ENCODE measurements at regions not wholly inside any gene's neighbourhood (a gene's known extent, or its start where the extent isn't known, plus 50 kb on each side); places are given as distances from the start of the nearest gene placed in this dataset.
A peak's percentile ranks its signal among the peaks of the same experiment; 100 is the strongest.
"Not testable (repeated sequence)": the region's sequence is repeated elsewhere in the genome, so short reads cannot be mapped to it uniquely, and the experiment has no call there.

DNA sequence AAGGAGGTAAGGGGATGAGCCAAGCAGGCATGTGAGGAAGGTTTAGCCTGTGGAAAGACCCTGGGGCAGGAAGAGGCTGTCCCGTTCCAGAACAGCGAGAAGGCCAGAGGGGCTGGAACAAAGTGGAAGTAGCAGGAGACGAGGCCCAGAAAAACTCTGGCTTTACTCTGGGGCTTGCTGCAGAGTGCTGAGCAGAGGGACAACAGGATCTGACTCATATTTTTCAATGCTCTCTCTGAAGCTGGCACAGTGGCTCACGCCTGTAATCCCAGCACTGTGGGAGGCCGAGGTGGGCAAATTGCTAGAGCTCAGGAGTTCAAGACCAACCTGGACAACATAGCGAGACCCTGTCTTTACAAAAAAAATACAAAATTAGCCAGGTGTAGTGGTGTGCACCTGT is 52.4 kb upstream of the PAX7 start:
- Histone ChIP-seq H3K36me3 (ENCODE audit: control insufficient read depth in 2 of 2, insufficient read depth in 1 of 2, low read length in 2 of 2) (no peaks in the 10 kb centered on the region), H3K4me3 (ENCODE audit: low read depth, low read length) (no peak overlapping the region), H3K4me1 (ENCODE audit: control insufficient read depth, insufficient read depth, low read length) (no peaks in the 10 kb centered on the region), H3K27ac (ENCODE audit: extremely low read depth, low read depth, low read length) (no peak overlapping the region), H3K9me3 (ENCODE audit: control insufficient read depth, insufficient read depth, low read depth, low read length) (no peaks in the 10 kb centered on the region)
- ChIA-PET CTCF (interaction anchor here (0.7 to 1.2 kb wide), 4 partner anchors 10 to 33 kb away, joined by 3 to 5 read pairs (median 3); no protein-coding TSS in a partner anchor), POLR2A (no interaction called here)
- TF ChIP-seq ZNF138 (tag by site-specific recombination; IDR thresholded peaks at IDR 0.05; ENCODE audit: borderline replicate concordance): no peak
- TF ChIP-seq, protein P1, sequence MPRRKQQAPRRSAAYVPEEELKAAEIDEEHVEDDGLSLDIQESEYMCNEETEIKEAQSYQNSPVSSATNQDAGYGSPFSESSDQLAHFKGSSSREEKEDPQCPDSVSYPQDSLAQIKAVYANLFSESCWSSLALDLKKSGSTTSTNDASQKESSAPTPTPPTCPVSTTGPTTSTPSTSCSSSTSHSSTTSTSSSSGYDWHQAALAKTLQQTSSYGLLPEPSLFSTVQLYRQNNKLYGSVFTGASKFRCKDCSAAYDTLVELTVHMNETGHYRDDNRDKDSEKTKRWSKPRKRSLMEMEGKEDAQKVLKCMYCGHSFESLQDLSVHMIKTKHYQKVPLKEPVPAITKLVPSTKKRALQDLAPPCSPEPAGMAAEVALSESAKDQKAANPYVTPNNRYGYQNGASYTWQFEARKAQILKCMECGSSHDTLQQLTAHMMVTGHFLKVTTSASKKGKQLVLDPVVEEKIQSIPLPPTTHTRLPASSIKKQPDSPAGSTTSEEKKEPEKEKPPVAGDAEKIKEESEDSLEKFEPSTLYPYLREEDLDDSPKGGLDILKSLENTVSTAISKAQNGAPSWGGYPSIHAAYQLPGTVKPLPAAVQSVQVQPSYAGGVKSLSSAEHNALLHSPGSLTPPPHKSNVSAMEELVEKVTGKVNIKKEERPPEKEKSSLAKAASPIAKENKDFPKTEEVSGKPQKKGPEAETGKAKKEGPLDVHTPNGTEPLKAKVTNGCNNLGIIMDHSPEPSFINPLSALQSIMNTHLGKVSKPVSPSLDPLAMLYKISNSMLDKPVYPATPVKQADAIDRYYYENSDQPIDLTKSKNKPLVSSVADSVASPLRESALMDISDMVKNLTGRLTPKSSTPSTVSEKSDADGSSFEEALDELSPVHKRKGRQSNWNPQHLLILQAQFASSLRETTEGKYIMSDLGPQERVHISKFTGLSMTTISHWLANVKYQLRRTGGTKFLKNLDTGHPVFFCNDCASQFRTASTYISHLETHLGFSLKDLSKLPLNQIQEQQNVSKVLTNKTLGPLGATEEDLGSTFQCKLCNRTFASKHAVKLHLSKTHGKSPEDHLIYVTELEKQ (tag by site-specific recombination; IDR thresholded peaks at IDR 0.05; ENCODE audit: borderline replicate concordance): no peak
- no peak for TF ChIP-seq GLIS2 (tag by site-specific recombination; IDR thresholded peaks at IDR 0.05)
- no peak for TF ChIP-seq ZNF510 (tag by site-specific recombination; IDR thresholded peaks at IDR 0.05; ENCODE audit: insufficient replicate concordance)
- no peak for TF ChIP-seq ZNF791 (tag by site-specific recombination; IDR thresholded peaks at IDR 0.05)
- no peak for TF ChIP-seq ZNF830 (tag by site-specific recombination; IDR thresholded peaks at IDR 0.05; ENCODE audit: low read depth)
- TF ChIP-seq, protein P2, sequence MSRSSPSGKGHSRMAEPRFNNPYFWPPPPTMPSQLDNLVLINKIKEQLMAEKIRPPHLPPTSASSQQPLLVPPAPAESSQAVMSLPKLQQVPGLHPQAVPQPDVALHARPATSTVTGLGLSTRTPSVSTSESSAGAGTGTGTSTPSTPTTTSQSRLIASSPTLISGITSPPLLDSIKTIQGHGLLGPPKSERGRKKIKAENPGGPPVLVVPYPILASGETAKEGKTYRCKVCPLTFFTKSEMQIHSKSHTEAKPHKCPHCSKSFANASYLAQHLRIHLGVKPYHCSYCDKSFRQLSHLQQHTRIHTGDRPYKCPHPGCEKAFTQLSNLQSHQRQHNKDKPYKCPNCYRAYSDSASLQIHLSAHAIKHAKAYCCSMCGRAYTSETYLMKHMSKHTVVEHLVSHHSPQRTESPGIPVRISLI (tag by site-specific recombination; IDR thresholded peaks at IDR 0.05): no peak
- TF ChIP-seq, protein P3, sequence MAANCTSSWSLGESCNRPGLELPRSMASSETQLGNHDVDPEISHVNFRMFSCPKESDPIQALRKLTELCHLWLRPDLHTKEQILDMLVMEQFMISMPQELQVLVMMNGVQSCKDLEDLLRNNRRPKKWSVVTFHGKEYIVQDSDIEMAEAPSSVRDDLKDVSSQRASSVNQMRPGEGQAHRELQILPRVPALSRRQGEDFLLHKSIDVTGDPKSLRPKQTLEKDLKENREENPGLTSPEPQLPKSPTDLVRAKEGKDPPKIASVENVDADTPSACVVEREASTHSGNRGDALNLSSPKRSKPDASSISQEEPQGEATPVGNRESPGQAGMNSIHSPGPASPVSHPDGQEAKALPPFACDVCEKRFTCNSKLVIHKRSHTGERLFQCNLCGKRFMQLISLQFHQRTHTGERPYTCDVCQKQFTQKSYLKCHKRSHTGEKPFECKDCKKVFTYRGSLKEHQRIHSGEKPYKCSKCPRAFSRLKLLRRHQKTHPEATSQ (tag by site-specific recombination; IDR thresholded peaks at IDR 0.05): no peak
- TF ChIP-seq ZEB2 (tag by site-specific recombination; IDR thresholded peaks at IDR 0.05): no peak

DNA sequence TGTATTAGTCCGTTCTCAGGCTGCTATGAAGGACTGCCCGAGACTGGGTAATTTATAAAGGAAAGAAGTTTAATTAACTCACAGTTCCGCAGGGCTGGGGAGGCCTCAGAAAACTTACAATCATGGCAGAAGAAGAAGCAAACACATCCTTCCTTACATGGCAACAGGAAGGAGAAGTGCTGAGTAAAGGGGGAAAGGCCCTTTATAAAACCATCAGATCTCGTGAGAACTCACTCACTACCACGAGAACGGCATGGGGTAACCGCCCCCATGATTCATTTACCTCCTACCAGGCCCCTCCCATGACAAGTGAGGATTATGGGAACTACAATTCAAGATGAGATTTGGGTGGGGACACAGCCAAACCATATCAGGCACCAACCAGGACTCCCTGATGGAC is 51.4 kb upstream of the PAX7 start:
- POLR2A ChIA-PET; H3K4me3 ChIP-seq (ENCODE audit: low read depth, low read length); H3K9me3 ChIP-seq (ENCODE audit: control insufficient read depth, insufficient read depth, low read depth, low read length); H3K27ac ChIP-seq (ENCODE audit: extremely low read depth, low read depth, low read length); H3K36me3 ChIP-seq (ENCODE audit: control insufficient read depth in 2 of 2, insufficient read depth in 1 of 2, low read length in 2 of 2); H3K4me1 ChIP-seq (ENCODE audit: control insufficient read depth, insufficient read depth, low read length): not testable (repeated sequence)
- CTCF ChIA-PET: interaction anchor here (1.2 kb wide), 1 partner anchor 323 kb away, joined by 4 read pairs; no protein-coding TSS in a partner anchor

DNA sequence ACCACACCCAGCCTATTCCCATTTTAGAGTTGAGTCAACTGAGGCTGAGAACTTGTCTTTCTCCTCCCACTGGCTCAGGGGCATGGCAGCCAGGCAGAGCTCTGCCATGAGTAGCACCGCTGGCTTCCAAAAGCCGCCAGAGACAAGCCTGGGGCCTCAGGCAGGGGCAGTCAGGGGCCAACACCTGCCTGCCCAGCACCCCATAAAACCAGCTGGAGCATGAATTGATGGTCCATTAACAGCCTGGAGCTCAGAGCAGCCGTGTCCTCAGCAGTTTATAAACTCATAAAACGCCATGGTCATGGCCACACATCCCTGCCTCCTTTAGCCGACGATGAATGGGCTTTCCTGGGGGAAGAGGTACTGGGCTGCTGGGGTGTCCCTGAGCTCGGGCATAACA is 50.6 kb upstream of the PAX7 start:
- TF ChIP-seq FEZF1 (tag by site-specific recombination; IDR thresholded peaks at IDR 0.05) (peak; percentile 23; the same call in 1 of the 2 replicates), ZIC2 (tag by site-specific recombination; IDR thresholded peaks at IDR 0.05) (peak; percentile 86), ZNF138 (tag by site-specific recombination; IDR thresholded peaks at IDR 0.05; ENCODE audit: borderline replicate concordance) (no peak)
- POLR2A ChIA-PET: no interaction called here
- H3K27ac ChIP-seq (ENCODE audit: extremely low read depth, low read depth, low read length): no peak overlapping the region
- no peaks in the 10 kb centered on the region for H3K9me3 ChIP-seq (ENCODE audit: control insufficient read depth, insufficient read depth, low read depth, low read length)
- no peak overlapping the region for H3K4me3 ChIP-seq (ENCODE audit: low read depth, low read length)
- no peaks in the 10 kb centered on the region for H3K4me1 ChIP-seq (ENCODE audit: control insufficient read depth, insufficient read depth, low read length)
- no peaks in the 10 kb centered on the region for H3K36me3 ChIP-seq (ENCODE audit: control insufficient read depth in 2 of 2, insufficient read depth in 1 of 2, low read length in 2 of 2)
- CTCF ChIA-PET: interaction anchor here (0.5 to 4.1 kb wide), 7 partner anchors 20 to 918 kb away, joined by 3 to 20 read pairs (median 4); no protein-coding TSS in a partner anchor
